Fibroblast of lung (primary cell): ENCODE measurements at regions not wholly inside any gene's neighbourhood (a gene's known extent, or its start where the extent isn't known, plus 50 kb on each side); places are given as distances from the start of the nearest gene placed in this dataset.

Experiments
- DNase-seq, 2 donors: peaks; one replicate each; pipeline versions ENCODE4 v3.0.0 to v3.0.0-alpha.2; 2010; ENCODE audit warnings: low read depth in 2 of 2
- H2AFZ ChIP-seq: 2 replicates; pipeline ENCODE4 v1.5.1; 2012; ENCODE audit warnings: low read length, control low read depth, inconsistent platforms
- H3K27ac ChIP-seq: 2 replicates; pipeline ENCODE4 v1.5.1; 2011; ENCODE audit warnings: low read length, control low read depth; ENCODE audit not compliant: insufficient read depth
- H3K27me3 ChIP-seq: 2 replicates; pipeline ENCODE4 v1.5.1; 2011; ENCODE audit warnings: mild to moderate bottlenecking, low read length; ENCODE audit not compliant: control insufficient read depth, insufficient read depth
- H3K36me3 ChIP-seq: 2 replicates; pipeline ENCODE4 v1.5.1; 2011; ENCODE audit warnings: low read length; ENCODE audit not compliant: control insufficient read depth, insufficient read depth
- H3K4me1 ChIP-seq: 2 replicates; pipeline ENCODE4 v1.5.1; 2011; ENCODE audit warnings: low read length; ENCODE audit not compliant: control insufficient read depth, insufficient read depth; ENCODE audit errors: extremely low read depth
- H3K4me2 ChIP-seq: 2 replicates; pipeline ENCODE4 v1.5.1; 2011; ENCODE audit warnings: low read length, control low read depth; ENCODE audit not compliant: insufficient read depth; ENCODE audit errors: extremely low read depth
- H3K4me3 ChIP-seq, 4 experiments: fragments of 200-600 bp in 1 of 4; sonication (generic) in 1 of 4; replicated peaks in 1 of 4; 2 replicates each; pipeline ENCODE4 v1.5.1; 2011 to 2016; ENCODE audit warnings: low read length in 4 of 4, low read depth in 3 of 4, mild to moderate bottlenecking in 3 of 4, control low read depth in 2 of 4, inconsistent platforms in 1 of 4, mixed read lengths in 1 of 4; ENCODE audit not compliant: insufficient read depth in 1 of 4; ENCODE audit errors: control extremely low read depth in 1 of 4
- H3K79me2 ChIP-seq: 2 replicates; pipeline ENCODE4 v1.5.1; 2012; ENCODE audit warnings: mild to moderate bottlenecking, low read length, inconsistent platforms; ENCODE audit not compliant: control insufficient read depth, insufficient read depth
- H3K9ac ChIP-seq: 2 replicates; pipeline ENCODE4 v1.5.1; 2011; ENCODE audit warnings: mild to moderate bottlenecking, low read length, control low read depth; ENCODE audit not compliant: insufficient read depth
- H3K9me3 ChIP-seq: 2 replicates; pipeline ENCODE4 v1.5.1; 2012; ENCODE audit warnings: low read depth, low read length; ENCODE audit not compliant: control insufficient read depth, insufficient read depth
- H4K20me1 ChIP-seq: 2 replicates; pipeline ENCODE4 v1.5.1; 2011; ENCODE audit warnings: low read length; ENCODE audit not compliant: control insufficient read depth, insufficient read depth; ENCODE audit errors: extremely low read depth
- CTCF ChIP-seq, 2 donors: IDR thresholded peaks in 1 of 2; conservative IDR thresholded peaks in 1 of 2; 1 replicate in 1 of 2; 2 replicates in 1 of 2; pipeline ENCODE4 v1.5.1; 2011 to 2012; ENCODE audit warnings: low read length in 2 of 2, control low read depth in 1 of 2, inconsistent platforms in 1 of 2, low read depth in 1 of 2, mild to moderate bottlenecking in 1 of 2
- EZH2 ChIP-seq: IDR thresholded peaks from 2 replicates; pipeline ENCODE4 v1.5.1; 2012; ENCODE audit warnings: low read length, control low read depth, mild to moderate bottlenecking; ENCODE audit errors: missing control alignments

- no peak overlapping the region for H3K4me3 ChIP-seq
- no peak overlapping the region for H3K4me2 ChIP-seq
- H3K9me3 ChIP-seq = no peaks in the 10 kb centered on the region
- no peak for DNase-seq
- H3K27me3 ChIP-seq = no peaks in the 10 kb centered on the region
- no peak overlapping the region for H2AFZ ChIP-seq
- H3K36me3 ChIP-seq = no peaks in the 10 kb centered on the region
- H3K27ac ChIP-seq = no peak overlapping the region
- H3K4me1 ChIP-seq = no peaks in the 10 kb centered on the region
- TF ChIP-seq EZH2 (no peak), CTCF (conservative IDR thresholded peaks at IDR 0.05 in 1 of 2, IDR thresholded peaks at IDR 0.05 in 1 of 2; ENCODE audit: low read depth in 1 of 2, low read length in 2 of 2) (no peak)
- no peaks in the 10 kb centered on the region for H4K20me1 ChIP-seq
- no peak overlapping the region for H3K9ac ChIP-seq
- H3K79me2 ChIP-seq = no peaks in the 10 kb centered on the region
These were observed 309.0 kb upstream of the BTBD3 start for GRCh38 chr20:11608736-11609135.

GRCh38 chr20:11624704-11625103 is 293.0 kb upstream of the BTBD3 start:
- H3K36me3 ChIP-seq = no peaks in the 10 kb centered on the region
- H3K27me3 ChIP-seq = no peaks in the 10 kb centered on the region
- no peak overlapping the region for H2AFZ ChIP-seq
- no peak overlapping the region for H3K9ac ChIP-seq
- H3K4me1 ChIP-seq = no peaks in the 10 kb centered on the region
- H3K4me2 ChIP-seq = no peak overlapping the region
- TF ChIP-seq CTCF (conservative IDR thresholded peaks at IDR 0.05 in 1 of 2, IDR thresholded peaks at IDR 0.05 in 1 of 2; ENCODE audit: low read depth in 1 of 2, low read length in 2 of 2) = no peak
- TF ChIP-seq EZH2 = no peak
- no peak for DNase-seq
- no peaks in the 10 kb centered on the region for H3K79me2 ChIP-seq
- H3K9me3 ChIP-seq = no peaks in the 10 kb centered on the region
- no peaks in the 10 kb centered on the region for H4K20me1 ChIP-seq
- H3K4me3 ChIP-seq = no peak overlapping the region
- no peak overlapping the region for H3K27ac ChIP-seq

GRCh38 chr20:11626551-11626950 is 291.1 kb upstream of the BTBD3 start:
- Histone ChIP-seq H3K4me1 (no peaks in the 10 kb centered on the region), H3K9me3 (no peaks in the 10 kb centered on the region), H4K20me1 (no peaks in the 10 kb centered on the region), H2AFZ (no peak overlapping the region), H3K27me3 (no peaks in the 10 kb centered on the region), H3K27ac (no peak overlapping the region), H3K9ac (no peak overlapping the region), H3K4me3 (no peak overlapping the region), H3K36me3 (no peaks in the 10 kb centered on the region), H3K79me2 (no peaks in the 10 kb centered on the region), H3K4me2 (no peak overlapping the region)
- no peak for DNase-seq
- TF ChIP-seq CTCF (conservative IDR thresholded peaks at IDR 0.05 in 1 of 2, IDR thresholded peaks at IDR 0.05 in 1 of 2; ENCODE audit: low read depth in 1 of 2, low read length in 2 of 2) (no peak), EZH2 (no peak)
